GM12878 (cell line): ENCODE measurements at regions not wholly inside any gene's neighbourhood (a gene's known extent, or its start where the extent isn't known, plus 50 kb on each side); places are given as distances from the start of the nearest gene placed in this dataset.

Experiments
- ATAC-seq: fragments of 200-7000 bp; cut with Tn5 transposase; 3 replicates; pipeline ENCODE4 v1.9.1; 2020; ENCODE audit warnings: mild to moderate bottlenecking, moderate library complexity
- BruUV-seq: library from RNA; stranded (reverse); fragments of 400-500 nt; replicated peaks from 2 replicates; lab custom pipeline; 2021; lab: Mats Ljungman, UMichigan
- CTCF ChIA-PET: fragments of 300-600 bp; sonication (Branson Sonifier 250); formaldehyde crosslinking; extraction: SDS; loops from one replicate; lab custom pipeline; 2021; ENCODE audit warnings: inconsistent platforms; lab: Yijun Ruan, JAX
- POLR2A ChIA-PET: fragments of 350-600 bp; formaldehyde crosslinking; extraction: SDS; loops from one replicate; lab custom pipeline; 2021; ENCODE audit warnings: inconsistent platforms; lab: Charles Lee
- RAD21 ChIA-PET: fragments of 300-600 bp; sonication (Branson Sonifier 250); formaldehyde crosslinking; loops from one replicate; lab custom pipeline; 2023; ENCODE audit warnings: antibody characterized with exemption; ENCODE audit not compliant: unreplicated experiment; lab: Charles Lee
- SMC1A ChIA-PET: fragments of 300-600 bp; sonication (Branson Sonifier 250); formaldehyde crosslinking; loops from one replicate; lab custom pipeline; 2023; ENCODE audit not compliant: unreplicated experiment, uncharacterized antibody; lab: Charles Lee
- DNase-seq: peaks from one replicate; pipeline ENCODE4 v3.0.0-alpha.2; 2011; ENCODE audit warnings: low read depth, low spot score
- FAIRE-seq: peaks from 3 replicates; lab custom pipeline; 2011; peaks lifted over from hg19 to GRCh38; lab: Jason Lieb, UNC
- H2AFZ ChIP-seq: 2 replicates; pipeline ENCODE4 v1.6.0; 2011; ENCODE audit warnings: low read depth, low read length, control low read depth; ENCODE audit not compliant: control insufficient read depth
- H3K27ac ChIP-seq: 2 replicates; pipeline ENCODE4 v1.5.1; 2011; ENCODE audit warnings: control low read depth; ENCODE audit not compliant: control insufficient read depth, insufficient read depth
- H3K27me3 ChIP-seq, 2 experiments: replicated peaks in 1 of 2; 2 replicates each; pipeline versions ENCODE4 v1.6.0 to v1.6.1; 2011; ENCODE audit warnings: low read length in 1 of 2; ENCODE audit not compliant: control insufficient read depth in 2 of 2, insufficient read depth in 2 of 2
- H3K36me3 ChIP-seq, 2 experiments: 2 replicates each; pipeline ENCODE4 v1.5.1; 2011; ENCODE audit warnings: low read length in 1 of 2; ENCODE audit not compliant: control insufficient read depth in 2 of 2, insufficient read depth in 2 of 2
- H3K4me1 ChIP-seq: 2 replicates; pipeline ENCODE4 v1.6.1; 2011; ENCODE audit warnings: mild to moderate bottlenecking, low read length, moderate library complexity, mixed read lengths; ENCODE audit not compliant: control insufficient read depth, insufficient read depth
- H3K4me2 ChIP-seq: 2 replicates; pipeline ENCODE4 v1.6.0; 2011; ENCODE audit warnings: control low read depth; ENCODE audit not compliant: control insufficient read depth, insufficient read depth
- H3K4me3 ChIP-seq: fragments of 200-600 bp; sonication (generic); 2 replicates; pipeline ENCODE4 v1.5.1; 2016
- H3K79me2 ChIP-seq: 2 replicates; pipeline ENCODE4 v1.6.0; 2011; ENCODE audit warnings: low read length; ENCODE audit not compliant: control insufficient read depth, insufficient read depth
- H3K9ac ChIP-seq: 2 replicates; pipeline ENCODE4 v1.8.0; 2011; ENCODE audit warnings: low read length, control low read depth, mixed read lengths; ENCODE audit not compliant: control insufficient read depth, insufficient read depth
- H3K9me3 ChIP-seq: replicated peaks from 3 replicates; pipeline ENCODE4 v1.5.1; 2011; ENCODE audit warnings: mild to moderate bottlenecking, low read length; ENCODE audit not compliant: control insufficient read depth, insufficient read depth
- H4K20me1 ChIP-seq: 2 replicates; pipeline ENCODE4 v1.6.0; 2011; ENCODE audit not compliant: control insufficient read depth, insufficient read depth
- BCL11A ChIP-seq: IDR thresholded peaks from 2 replicates; pipeline ENCODE4 v1.6.1; 2011; ENCODE audit warnings: low read depth, low read length
- JUND ChIP-seq: IDR thresholded peaks from 2 replicates; pipeline ENCODE4 v1.6.1; 2012; ENCODE audit warnings: low read depth, mild to moderate bottlenecking, low read length, improper control_type of control experiment, moderate library complexity
- MEF2A ChIP-seq: IDR thresholded peaks from 2 replicates; pipeline ENCODE4 v1.6.1; 2011; ENCODE audit warnings: low read depth, mild to moderate bottlenecking, low read length, moderate library complexity; ENCODE audit not compliant: insufficient read depth
- NKRF ChIP-seq: fragments of 450-650 bp; conservative IDR thresholded peaks from 2 replicates; pipeline ENCODE4 v1.6.1; 2017; ENCODE audit warnings: mild to moderate bottlenecking, moderate library complexity
- PML ChIP-seq: IDR thresholded peaks from 2 replicates; pipeline ENCODE4 v1.6.1; 2012; ENCODE audit warnings: low read length, inconsistent platforms
- POLR2A ChIP-seq: IDR thresholded peaks from 2 replicates; pipeline ENCODE4 v1.6.1; 2011; ENCODE audit warnings: low read depth, mild to moderate bottlenecking, low read length
- SIN3A ChIP-seq: IDR thresholded peaks from 2 replicates; pipeline ENCODE4 v1.6.1; 2012; ENCODE audit warnings: low read depth, low read length, improper control_type of control experiment
- SIX5 ChIP-seq: IDR thresholded peaks from 2 replicates; pipeline ENCODE4 v1.6.1; 2011; ENCODE audit warnings: mild to moderate bottlenecking, low read depth, low read length, moderate library complexity; ENCODE audit not compliant: severe bottlenecking
- SUPT20H ChIP-seq: IDR thresholded peaks from 2 replicates; pipeline ENCODE4 v1.6.1; 2011; ENCODE audit warnings: low read depth, mild to moderate bottlenecking, low read length, moderate library complexity, borderline replicate concordance; ENCODE audit not compliant: control insufficient read depth
- TAF1 ChIP-seq: IDR thresholded peaks from 2 replicates; pipeline ENCODE4 v1.6.1; 2011; ENCODE audit warnings: mild to moderate bottlenecking, low read depth, low read length, borderline replicate concordance
- TBL1XR1 ChIP-seq: IDR thresholded peaks from 2 replicates; pipeline ENCODE4 v1.6.1; 2012; ENCODE audit warnings: low read depth, low read length, improper control_type of control experiment
- WRNIP1 ChIP-seq: IDR thresholded peaks from 2 replicates; pipeline ENCODE4 v1.6.1; 2011; ENCODE audit warnings: low read depth, low read length, improper control_type of control experiment, borderline replicate concordance
- WGBS: methylation state at CpG from one replicate; pipeline ENCODE4 v1.1.6; 2016; ENCODE audit warnings: low lambda C conversion rate; ENCODE audit not compliant: insufficient replicate concordance, insufficient coverage; ENCODE audit errors: missing lambda C conversion rate; 5-methylcytosine and 5-hydroxymethylcytosine counted together
- in situ Hi-C: fragments of 300-500 bp; cut with MboI; formaldehyde crosslinking; loops from 9 replicates; pipeline ENCODE4 v1.14.3; 2018; ENCODE audit warnings: mixed read lengths
- intact Hi-C: fragments of 100-400 bp; cut with micrococcal nuclease; formaldehyde crosslinking; loops from one replicate; pipeline ENCODE4 v1.14.2; 2022; ENCODE audit not compliant: unreplicated experiment

DNA sequence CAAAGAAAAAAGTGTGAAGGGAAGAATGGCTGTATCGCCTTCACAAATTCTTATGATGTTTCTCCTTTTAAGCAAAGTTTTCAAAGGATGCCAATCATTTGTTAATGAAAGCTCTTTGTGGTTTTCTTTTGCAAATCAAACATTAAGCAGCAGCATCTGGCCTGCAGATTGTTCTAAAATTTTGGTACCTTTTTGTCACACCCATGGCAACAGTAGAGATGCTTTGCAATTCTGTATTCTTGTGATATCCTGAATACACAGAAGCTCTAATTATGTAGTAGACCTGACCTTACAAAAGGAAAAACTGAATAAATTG, 79.8 kb downstream of the CDO1 start:
- Histone ChIP-seq H3K27me3 (peaks cover 0 to 2% of the 10 kb centered on the region in 2 experiments; a peak in 1 of 4 replicates), H3K79me2 (no peaks in the 10 kb centered on the region), H2AFZ (no peak overlapping the region), H3K4me2 (no peak overlapping the region), H3K4me3 (no peak overlapping the region), H3K9me3 (no peaks in the 10 kb centered on the region), H3K36me3 (no peaks in the 10 kb centered on the region), H3K9ac (no peak overlapping the region), H4K20me1 (no peaks in the 10 kb centered on the region), H3K4me1 (no peaks in the 10 kb centered on the region), H3K27ac (no peak overlapping the region)
- no TSS peak for BruUV-seq
- no peak for DNase-seq
- no peak for ATAC-seq
- 0% methylated on average over 1 of the region's 1 CpG for WGBS
- POLR2A ChIA-PET, result no interaction called here
- no peak for FAIRE-seq
- RAD21 ChIA-PET, result no interaction called here
- intact Hi-C loops (no loop called here), in situ Hi-C loops (no loop called here)
- no peak for TF ChIP-seq MEF2A
- no peak for TF ChIP-seq BCL11A
- TF ChIP-seq TAF1, result no peak
- TF ChIP-seq JUND, result no peak
- CTCF ChIA-PET, result interaction anchor here (1.0 to 1.4 kb wide), 2 partner anchors 8 to 14 kb away, joined by 3 to 4 read pairs; no protein-coding TSS in a partner anchor
- SMC1A ChIA-PET, result no interaction called here

- TF ChIP-seq TBL1XR1, result no peak
- TF ChIP-seq PML, result no peak
- no peak for TF ChIP-seq WRNIP1
- TF ChIP-seq POLR2A, result no peak
- TF ChIP-seq SIX5, result no peak
- no peak for TF ChIP-seq SIN3A
- TF ChIP-seq SUPT20H, result no peak
- TF ChIP-seq NKRF, result no peak
- H3K9ac ChIP-seq, result no peak overlapping the region
- CTCF ChIA-PET, result interaction anchor here (1.0 to 1.4 kb wide), 2 partner anchors 8 to 15 kb away, joined by 3 to 4 read pairs; no protein-coding TSS in a partner anchor
- intact Hi-C loops (no loop called here), in situ Hi-C loops (no loop called here)
- H4K20me1 ChIP-seq, result no peaks in the 10 kb centered on the region
- POLR2A ChIA-PET, result no interaction called here
- H3K4me3 ChIP-seq, result no peak overlapping the region
- no peaks in the 10 kb centered on the region for H3K36me3 ChIP-seq
- RAD21 ChIA-PET, result no interaction called here
- WGBS, result 34% methylated on average over 3 of the region's 3 CpGs
- no peaks in the 10 kb centered on the region for H3K9me3 ChIP-seq
- peaks cover 0 to 2% of the 10 kb centered on the region in 2 experiments; a peak in 1 of 4 replicates for H3K27me3 ChIP-seq
- no peaks in the 10 kb centered on the region for H3K79me2 ChIP-seq
- no TSS peak for BruUV-seq
- H2AFZ ChIP-seq, result no peak overlapping the region
- H3K27ac ChIP-seq, result no peak overlapping the region
- no peak for DNase-seq
- FAIRE-seq, result no peak
- no peak for ATAC-seq
- H3K4me2 ChIP-seq, result no peak overlapping the region
- no peaks in the 10 kb centered on the region for H3K4me1 ChIP-seq
- SMC1A ChIA-PET, result interaction anchor here (1.0 to 1.2 kb wide), 2 partner anchors 8 to 332 kb away, joined by 3 to 4 read pairs; no protein-coding TSS in a partner anchor
Measured at GRCh38 chr5:115736004-115736689, 80.3 kb downstream of the CDO1 start.
